Choroid plexus epithelial cell (primary cell): ENCODE measurements at regions not wholly inside any gene's neighbourhood (a gene's known extent, or its start where the extent isn't known, plus 50 kb on each side); places are given as distances from the start of the nearest gene placed in this dataset.

ENCODE experiments used
- DNase-seq: peaks from one replicate; pipeline ENCODE4 v3.0.0-alpha.2; 2010; ENCODE audit warnings: low read depth
- H3K4me3 ChIP-seq: 2 replicates; pipeline ENCODE4 v1.5.1; 2011; ENCODE audit warnings: low read depth, mild to moderate bottlenecking, control low read depth, low read length, moderate library complexity
- TF ChIP-seq, protein P1 (sequence below): conservative IDR thresholded peaks from 2 replicates; pipeline ENCODE4 v1.5.1; 2011; ENCODE audit warnings: low read depth, mild to moderate bottlenecking, control low read depth, inconsistent platforms, low read length, moderate library complexity

GRCh38 chr10:3366043-3366442, 193.5 kb upstream of the PITRM1 start:
- no peak for DNase-seq
- TF ChIP-seq, protein P1, sequence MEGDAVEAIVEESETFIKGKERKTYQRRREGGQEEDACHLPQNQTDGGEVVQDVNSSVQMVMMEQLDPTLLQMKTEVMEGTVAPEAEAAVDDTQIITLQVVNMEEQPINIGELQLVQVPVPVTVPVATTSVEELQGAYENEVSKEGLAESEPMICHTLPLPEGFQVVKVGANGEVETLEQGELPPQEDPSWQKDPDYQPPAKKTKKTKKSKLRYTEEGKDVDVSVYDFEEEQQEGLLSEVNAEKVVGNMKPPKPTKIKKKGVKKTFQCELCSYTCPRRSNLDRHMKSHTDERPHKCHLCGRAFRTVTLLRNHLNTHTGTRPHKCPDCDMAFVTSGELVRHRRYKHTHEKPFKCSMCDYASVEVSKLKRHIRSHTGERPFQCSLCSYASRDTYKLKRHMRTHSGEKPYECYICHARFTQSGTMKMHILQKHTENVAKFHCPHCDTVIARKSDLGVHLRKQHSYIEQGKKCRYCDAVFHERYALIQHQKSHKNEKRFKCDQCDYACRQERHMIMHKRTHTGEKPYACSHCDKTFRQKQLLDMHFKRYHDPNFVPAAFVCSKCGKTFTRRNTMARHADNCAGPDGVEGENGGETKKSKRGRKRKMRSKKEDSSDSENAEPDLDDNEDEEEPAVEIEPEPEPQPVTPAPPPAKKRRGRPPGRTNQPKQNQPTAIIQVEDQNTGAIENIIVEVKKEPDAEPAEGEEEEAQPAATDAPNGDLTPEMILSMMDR: no peak
- H3K4me3 ChIP-seq: no peak overlapping the region

- no peak for DNase-seq
- TF ChIP-seq, protein P1: no peak
- H3K4me3 ChIP-seq: no peak overlapping the region
These were observed 193.0 kb upstream of the PITRM1 start for GRCh38 chr10:3365630-3366029.

DNA sequence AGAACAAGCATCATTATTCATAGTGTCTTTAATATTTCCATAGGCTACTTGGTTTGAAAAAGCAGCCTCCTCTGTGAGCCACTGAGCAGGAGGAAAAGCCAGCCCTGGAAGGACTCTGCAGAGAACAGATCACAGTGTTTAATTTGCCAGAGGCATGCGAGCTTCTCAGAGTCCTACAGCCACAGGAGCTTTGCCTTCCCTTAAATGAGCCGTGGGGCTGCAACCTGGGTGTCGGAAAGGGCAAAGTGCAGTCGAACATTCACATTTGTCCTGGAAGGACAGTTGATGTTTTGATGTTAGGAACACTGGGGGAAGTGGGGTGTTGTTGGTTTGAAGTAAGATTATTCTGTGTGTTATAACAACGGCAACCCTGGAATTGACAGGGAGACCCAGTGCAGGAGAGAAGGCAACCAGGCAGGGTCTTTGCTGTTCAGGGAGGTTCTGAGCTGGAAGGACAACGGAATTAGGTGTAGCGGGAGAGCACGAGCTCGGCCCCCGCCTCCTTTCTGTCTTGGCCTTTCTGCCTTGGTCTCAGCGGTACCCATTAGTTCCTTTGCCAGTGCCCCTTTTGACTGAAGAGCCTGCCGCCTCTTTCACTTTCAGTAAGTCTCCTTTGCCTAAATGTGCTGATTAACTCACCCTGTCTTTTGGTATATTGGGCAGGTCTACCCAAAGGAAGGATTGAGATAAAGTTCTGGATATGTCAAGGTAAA, 192.3 kb upstream of the PITRM1 start:
- TF ChIP-seq, protein P1: no peak
- DNase-seq: no peak
- H3K4me3 ChIP-seq: no peak overlapping the region

DNA sequence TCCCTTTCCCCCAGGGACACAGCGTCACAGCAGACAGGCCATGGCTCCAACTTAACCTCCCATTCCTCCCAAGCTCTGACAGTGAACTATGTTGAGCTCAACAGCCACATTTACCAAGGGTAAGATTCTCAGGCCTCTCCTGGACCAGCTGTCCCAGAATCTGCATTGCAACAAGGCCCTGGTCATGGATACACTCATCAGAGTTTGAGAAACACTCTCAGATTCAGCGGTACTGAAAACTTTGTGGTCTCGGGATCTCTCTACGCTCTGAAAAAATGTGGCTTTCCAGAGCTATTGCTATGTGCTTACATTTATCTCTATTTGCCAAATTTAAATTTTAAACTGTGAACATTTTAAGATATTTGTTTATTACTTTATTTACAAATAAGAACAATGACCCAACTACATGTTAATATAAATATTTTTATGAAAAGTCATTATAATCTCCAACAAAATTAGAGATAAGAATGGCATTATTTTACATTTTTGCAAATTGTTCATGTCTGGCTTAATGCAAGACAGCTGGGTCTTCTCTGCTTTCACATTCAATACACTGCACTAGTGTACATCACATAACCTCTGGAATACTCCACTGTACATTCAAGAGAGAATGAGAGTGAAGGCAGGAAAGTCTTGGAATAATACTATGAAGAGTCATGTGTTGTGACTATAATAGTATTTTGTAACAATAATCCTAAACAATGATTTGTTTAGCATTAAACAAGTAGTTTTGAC, 190.9 kb upstream of the PITRM1 start:
- TF ChIP-seq, protein P1: no peak
- no peak for DNase-seq
- H3K4me3 ChIP-seq: no peak overlapping the region

- DNase-seq: no peak
- no peak overlapping the region for H3K4me3 ChIP-seq
- TF ChIP-seq, protein P1: no peak
These were observed 189.8 kb upstream of the PITRM1 start for GRCh38 chr10:3362394-3362793.

DNA sequence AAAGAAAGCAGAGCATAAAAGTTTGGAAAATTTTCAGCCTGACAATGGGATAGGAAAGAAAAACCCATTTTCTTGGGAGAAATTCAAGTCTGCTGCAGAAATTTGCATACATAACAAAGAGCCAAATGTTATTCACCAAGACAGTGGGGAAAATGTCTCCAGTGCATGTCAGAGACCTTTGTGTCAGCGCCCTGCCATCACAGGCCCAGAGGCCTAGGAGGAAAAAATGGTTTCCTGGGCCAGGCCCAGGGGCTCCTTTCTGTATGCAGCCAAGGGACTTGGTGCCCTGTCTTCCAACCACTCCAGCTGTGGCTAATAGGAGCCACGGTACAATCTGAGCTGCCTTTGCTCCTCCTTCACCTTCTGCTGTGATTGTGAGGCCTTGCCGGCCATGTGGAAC, 189.1 kb upstream of the PITRM1 start:
- TF ChIP-seq, protein P1: no peak
- no peak for DNase-seq
- H3K4me3 ChIP-seq: no peak overlapping the region
